Transverse colon (tissue), 3 donors: ENCODE measurements at regions not wholly inside any gene's neighbourhood (a gene's known extent, or its start where the extent isn't known, plus 50 kb on each side); places are given as distances from the start of the nearest gene placed in this dataset.

ENCODE experiments used
- POLR2A ChIP-seq: fragments of 450-650 bp; IDR thresholded peaks from one replicate; pipeline ENCODE4 v1.6.1; 2016; ENCODE audit warnings: antibody characterized with exemption, mild to moderate bottlenecking, moderate library complexity
- TF ChIP-seq, protein P1 (sequence below), 5 experiments: fragments of 200-600 bp in 3 of 5; fragments of 450-650 bp in 2 of 5; sonication (generic) in 3 of 5; IDR thresholded peaks; 1 replicate in 2 of 5; 2 replicates in 3 of 5; pipeline ENCODE4 v1.5.1; 2016 to 2017; ENCODE audit warnings: antibody characterized with exemption in 5 of 5, inconsistent platforms in 3 of 5, mild to moderate bottlenecking in 2 of 5, moderate library complexity in 1 of 5

GRCh38 chr10:83193026-83193425 is 946.3 kb upstream of the GHITM start:
- TF ChIP-seq POLR2A = no peak
- TF ChIP-seq, protein P1, sequence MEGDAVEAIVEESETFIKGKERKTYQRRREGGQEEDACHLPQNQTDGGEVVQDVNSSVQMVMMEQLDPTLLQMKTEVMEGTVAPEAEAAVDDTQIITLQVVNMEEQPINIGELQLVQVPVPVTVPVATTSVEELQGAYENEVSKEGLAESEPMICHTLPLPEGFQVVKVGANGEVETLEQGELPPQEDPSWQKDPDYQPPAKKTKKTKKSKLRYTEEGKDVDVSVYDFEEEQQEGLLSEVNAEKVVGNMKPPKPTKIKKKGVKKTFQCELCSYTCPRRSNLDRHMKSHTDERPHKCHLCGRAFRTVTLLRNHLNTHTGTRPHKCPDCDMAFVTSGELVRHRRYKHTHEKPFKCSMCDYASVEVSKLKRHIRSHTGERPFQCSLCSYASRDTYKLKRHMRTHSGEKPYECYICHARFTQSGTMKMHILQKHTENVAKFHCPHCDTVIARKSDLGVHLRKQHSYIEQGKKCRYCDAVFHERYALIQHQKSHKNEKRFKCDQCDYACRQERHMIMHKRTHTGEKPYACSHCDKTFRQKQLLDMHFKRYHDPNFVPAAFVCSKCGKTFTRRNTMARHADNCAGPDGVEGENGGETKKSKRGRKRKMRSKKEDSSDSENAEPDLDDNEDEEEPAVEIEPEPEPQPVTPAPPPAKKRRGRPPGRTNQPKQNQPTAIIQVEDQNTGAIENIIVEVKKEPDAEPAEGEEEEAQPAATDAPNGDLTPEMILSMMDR (IDR thresholded peaks at IDR 0.05) = no peak
